HG03442 (cell line): ENCODE measurements at regions not wholly inside any gene's neighbourhood (a gene's known extent, or its start where the extent isn't known, plus 50 kb on each side); places are given as distances from the start of the nearest gene placed in this dataset.

Source experiments
- ATAC-seq: cut with Tn5 transposase; IDR thresholded peaks from one replicate; pipeline ENCODE4 v1.9.1; 2021; ENCODE audit warnings: mild to moderate bottlenecking, moderate library complexity; ENCODE audit not compliant: unreplicated experiment

- ATAC-seq = no peak
These were observed 445.3 kb upstream of the LRRC7 start for GRCh38 chr1:69122373-69122772.

GRCh38 chr1:69123486-69123885 lies 444.2 kb upstream of the LRRC7 start:
- ATAC-seq = no peak

GRCh38 chr1:69126796-69127195 lies 440.9 kb upstream of the LRRC7 start:
- ATAC-seq = no peak

GRCh38 chr1:69128204-69128603 lies 439.5 kb upstream of the LRRC7 start:
- no peak for ATAC-seq

- ATAC-seq = no peak
These were observed 438.2 kb upstream of the LRRC7 start for GRCh38 chr1:69129538-69129937.

GRCh38 chr1:69138172-69138571 lies 429.6 kb upstream of the LRRC7 start:
- no peak for ATAC-seq

GRCh38 chr1:69139007-69139406 lies 428.7 kb upstream of the LRRC7 start:
- no peak for ATAC-seq

GRCh38 chr1:69146303-69146702 lies 421.4 kb upstream of the LRRC7 start:
- no peak for ATAC-seq

GRCh38 chr1:69148731-69149130 lies 419.0 kb upstream of the LRRC7 start:
- ATAC-seq = no peak

GRCh38 chr1:69157046-69157756 lies 410.5 kb upstream of the LRRC7 start:
- no peak for ATAC-seq

- ATAC-seq = no peak
These were observed 404.5 kb upstream of the LRRC7 start for GRCh38 chr1:69163241-69163640.

GRCh38 chr1:69163779-69164178 lies 403.9 kb upstream of the LRRC7 start:
- no peak for ATAC-seq

- ATAC-seq = no peak
These were observed 399.8 kb upstream of the LRRC7 start for GRCh38 chr1:69167876-69168275.

GRCh38 chr1:69171248-69171647 lies 396.5 kb upstream of the LRRC7 start:
- no peak for ATAC-seq

- no peak for ATAC-seq
These were observed 395.4 kb upstream of the LRRC7 start for GRCh38 chr1:69172003-69173000.

GRCh38 chr1:69175053-69175452 lies 392.7 kb upstream of the LRRC7 start:
- ATAC-seq = no peak

- ATAC-seq = no peak
These were observed 387.4 kb upstream of the LRRC7 start for GRCh38 chr1:69180358-69180757.

- no peak for ATAC-seq
These were observed 382.3 kb upstream of the LRRC7 start for GRCh38 chr1:69185378-69185777.

- ATAC-seq = no peak
These were observed 376.4 kb upstream of the LRRC7 start for GRCh38 chr1:69191335-69191734.

- ATAC-seq = no peak
These were observed 372.6 kb upstream of the LRRC7 start for GRCh38 chr1:69195136-69195535.

GRCh38 chr1:69196071-69196470 lies 371.7 kb upstream of the LRRC7 start:
- no peak for ATAC-seq

- no peak for ATAC-seq
These were observed 369.9 kb upstream of the LRRC7 start for GRCh38 chr1:69197816-69198215.
